ENCODE measurements at regions not wholly inside any gene's neighbourhood (a gene's known extent, or its start where the extent isn't known, plus 50 kb on each side); places are given as distances from the start of the nearest gene placed in this dataset.

- no peak overlapping the region for H3K27ac Mint-ChIP-seq
- H3K9me3 Mint-ChIP-seq, result peaks cover 93 to 97% of the 10 kb centered on the region in 2 experiments
- Histone ChIP-seq H2BK120ac (ENCODE audit: low read depth, low read length, poor library complexity, severe bottlenecking) (no peak overlapping the region), H3K4me1 (ENCODE audit: insufficient read depth, low read length) (no peaks in the 10 kb centered on the region), H4K20me1 (ENCODE audit: control insufficient read depth, insufficient read depth, insufficient read length) (no peaks in the 10 kb centered on the region), H2AK5ac (ENCODE audit: insufficient read length, low read length) (no peak overlapping the region), H3T11ph (ENCODE audit: low read length) (no peak overlapping the region), H3K23ac (ENCODE audit: insufficient read length, low read depth, low read length) (no peak overlapping the region), H3K79me1 (ENCODE audit: insufficient read depth, low read depth, low read length, poor library complexity, severe bottlenecking) (no peaks in the 10 kb centered on the region), H3K79me2 (ENCODE audit: insufficient read depth, low read length) (no peaks in the 10 kb centered on the region), H3K56ac (ENCODE audit: insufficient read length, low read depth, low read length) (no peak overlapping the region), H3K9me3 (ENCODE audit: control insufficient read depth, low read depth, low read length) (peaks cover 91% of the 10 kb centered on the region), H4K8ac (replicated peaks; ENCODE audit: insufficient read length, low read depth, low read length) (no peak overlapping the region), H4K91ac (ENCODE audit: insufficient read length, low read depth, low read length) (no peak overlapping the region), H2BK20ac (ENCODE audit: low read depth, low read length, poor library complexity, severe bottlenecking) (no peak overlapping the region), H2BK5ac (ENCODE audit: insufficient read length, low read length) (no peak overlapping the region), H3K4me2 (ENCODE audit: insufficient read depth, insufficient read length, low read length) (no peak overlapping the region), H3K9ac (ENCODE audit: extremely low read depth, insufficient read length, low read length) (no peak overlapping the region), H3K14ac (ENCODE audit: insufficient read depth, low read length) (no peak overlapping the region), H3K27ac (ENCODE audit: insufficient read length, low read depth, low read length) (no peak overlapping the region), H3K27me3 (ENCODE audit: insufficient read depth, low read length) (no peaks in the 10 kb centered on the region), H2BK15ac (ENCODE audit: low read depth, low read length) (no peak overlapping the region), H3K18ac (ENCODE audit: insufficient read length, low read depth, low read length) (no peak overlapping the region), H2AFZ (ENCODE audit: low read length) (no peak overlapping the region), H3K4ac (ENCODE audit: low read depth, low read length) (no peak overlapping the region), H3K23me2 (ENCODE audit: insufficient read length, low read depth, low read length, poor library complexity, severe bottlenecking) (no peaks in the 10 kb centered on the region), H4K5ac (ENCODE audit: insufficient read length, low read depth, low read length) (no peak overlapping the region), H2BK12ac (ENCODE audit: insufficient read length, low read depth, low read length) (no peak overlapping the region)
- no CpG with 5 or more reads among the region's 3 CpGs for WGBS (ENCODE audit: extremely low coverage, insufficient read length, low lambda C conversion rate)
- H3K36me3 Mint-ChIP-seq (ENCODE audit: insufficient read depth in 1 of 3, low read depth in 3 of 3), result peaks cover 13 to 17% (median 15%) of the 10 kb centered on the region in 3 experiments; a peak in 6 of 7 replicates
- H3K4me1 Mint-ChIP-seq, result no peaks in the 10 kb centered on the region
- DNase-seq, result no peak
- no peak overlapping the region for H3K4me3 Mint-ChIP-seq
- no peak for TF ChIP-seq CTCF (conservative IDR thresholded peaks at IDR 0.05)
- no peaks in the 10 kb centered on the region; the same call in 1 of the 2 replicates for H3K27me3 Mint-ChIP-seq (ENCODE audit: low read depth)
Measured at GRCh38 chr16:35149550-35149949, 1690.1 kb downstream of the TP53TG3F start.

Data from H9 (cell line).